ENCODE measurements at regions not wholly inside any gene's neighbourhood (a gene's known extent, or its start where the extent isn't known, plus 50 kb on each side); places are given as distances from the start of the nearest gene placed in this dataset.
"Not testable (repeated sequence)": the region's sequence is repeated elsewhere in the genome, so short reads cannot be mapped to it uniquely, and the experiment has no call there.

GRCh38 chr1:219350172-219350931 lies 176.7 kb downstream of the LYPLAL1 start:
- no peak for DNase-seq (ENCODE audit: low read depth in 2 of 2)

GRCh38 chr1:219347921-219348391 lies 174.3 kb downstream of the LYPLAL1 start:
- no peak for DNase-seq (ENCODE audit: low read depth in 2 of 2)

GRCh38 chr1:219347376-219347775 lies 173.7 kb downstream of the LYPLAL1 start:
- no peak for DNase-seq (ENCODE audit: low read depth in 2 of 2)

- no peak for DNase-seq (ENCODE audit: low read depth in 2 of 2)
Observed at GRCh38 chr1:219345953-219346352, 172.3 kb downstream of the LYPLAL1 start.

GRCh38 chr1:219342836-219343235 lies 169.2 kb downstream of the LYPLAL1 start:
- no peak for DNase-seq (ENCODE audit: low read depth in 2 of 2)

- no peak for DNase-seq (ENCODE audit: low read depth in 2 of 2)
Observed at GRCh38 chr1:219340796-219341195, 167.1 kb downstream of the LYPLAL1 start.

- DNase-seq (ENCODE audit: low read depth in 2 of 2): no peak
Observed at GRCh38 chr1:219339466-219339865, 165.8 kb downstream of the LYPLAL1 start.

- DNase-seq (ENCODE audit: low read depth in 2 of 2): no peak
Observed at GRCh38 chr1:219337588-219337987, 163.9 kb downstream of the LYPLAL1 start.

- DNase-seq (ENCODE audit: low read depth in 2 of 2): no peak
Observed at GRCh38 chr1:219333626-219334025, 159.9 kb downstream of the LYPLAL1 start.

GRCh38 chr1:219331424-219331823 lies 157.7 kb downstream of the LYPLAL1 start:
- no peak for DNase-seq (ENCODE audit: low read depth in 2 of 2)

GRCh38 chr1:219330669-219331068 lies 157.0 kb downstream of the LYPLAL1 start:
- DNase-seq (ENCODE audit: low read depth in 2 of 2): no peak

- DNase-seq (ENCODE audit: low read depth in 2 of 2): no peak
Observed at GRCh38 chr1:219330001-219330400, 156.3 kb downstream of the LYPLAL1 start.

- DNase-seq (ENCODE audit: low read depth in 2 of 2): no peak
Observed at GRCh38 chr1:219329578-219329977, 155.9 kb downstream of the LYPLAL1 start.

- DNase-seq (ENCODE audit: low read depth in 2 of 2): no peak
Observed at GRCh38 chr1:219326843-219327242, 153.2 kb downstream of the LYPLAL1 start.

- DNase-seq (ENCODE audit: low read depth in 2 of 2): no peak
Observed at GRCh38 chr1:219325368-219325742, 151.7 kb downstream of the LYPLAL1 start.

GRCh38 chr1:219324629-219325367 lies 151.1 kb downstream of the LYPLAL1 start:
- DNase-seq (ENCODE audit: low read depth in 2 of 2): no peak

- no peak for DNase-seq (ENCODE audit: low read depth in 2 of 2)
Observed at GRCh38 chr1:219324171-219324570, 150.5 kb downstream of the LYPLAL1 start.

GRCh38 chr1:219323426-219323825 lies 149.7 kb downstream of the LYPLAL1 start:
- no peak for DNase-seq (ENCODE audit: low read depth in 2 of 2)

- DNase-seq (ENCODE audit: low read depth in 2 of 2): no peak
Observed at GRCh38 chr1:219322766-219323165, 149.1 kb downstream of the LYPLAL1 start.

GRCh38 chr1:219320563-219320962 lies 146.9 kb downstream of the LYPLAL1 start:
- DNase-seq (ENCODE audit: low read depth in 2 of 2): not testable (repeated sequence)

GRCh38 chr1:219318826-219319225 lies 145.1 kb downstream of the LYPLAL1 start:
- DNase-seq (ENCODE audit: low read depth in 2 of 2): no peak

- no peak for DNase-seq (ENCODE audit: low read depth in 2 of 2)
Observed at GRCh38 chr1:219317762-219318353, 144.2 kb downstream of the LYPLAL1 start.

- DNase-seq (ENCODE audit: low read depth in 2 of 2): no peak
Observed at GRCh38 chr1:219316066-219316465, 142.4 kb downstream of the LYPLAL1 start.

All from stimulated activated CD8-positive, alpha-beta memory T cell treated with anti-CD3 and anti-CD28 coated beads, Interleukin-7, amount 100 ng/mL, for 1 hour (primary cell).